Left colon (tissue), 2 donors: ENCODE measurements at regions not wholly inside any gene's neighbourhood (a gene's known extent, or its start where the extent isn't known, plus 50 kb on each side); places are given as distances from the start of the nearest gene placed in this dataset.

Experiments used
- ATAC-seq: fragments of 200-7000 bp; cut with Tn5 transposase; one replicate; pipeline ENCODE4 v1.9.1; 2020; ENCODE audit warnings: mild to moderate bottlenecking, moderate library complexity
- DNase-seq, 2 donors: peaks; one replicate each; pipeline ENCODE4 v3.0.0-alpha.2; 2020
- intact Hi-C, 2 donors: fragments of 100-400 bp; cut with DNase I in 1 of 2; cut with micrococcal nuclease in 1 of 2; formaldehyde crosslinking; loops; one replicate each; pipeline versions ENCODE4 v1.11.2 to v1.14.0; 2022; cut with DNase I, micrococcal nuclease
- donor health status: DM: no; HTN: no; CAD: no.
- donor health status: DM: yes; HTN: yes; CAD: no.

DNA sequence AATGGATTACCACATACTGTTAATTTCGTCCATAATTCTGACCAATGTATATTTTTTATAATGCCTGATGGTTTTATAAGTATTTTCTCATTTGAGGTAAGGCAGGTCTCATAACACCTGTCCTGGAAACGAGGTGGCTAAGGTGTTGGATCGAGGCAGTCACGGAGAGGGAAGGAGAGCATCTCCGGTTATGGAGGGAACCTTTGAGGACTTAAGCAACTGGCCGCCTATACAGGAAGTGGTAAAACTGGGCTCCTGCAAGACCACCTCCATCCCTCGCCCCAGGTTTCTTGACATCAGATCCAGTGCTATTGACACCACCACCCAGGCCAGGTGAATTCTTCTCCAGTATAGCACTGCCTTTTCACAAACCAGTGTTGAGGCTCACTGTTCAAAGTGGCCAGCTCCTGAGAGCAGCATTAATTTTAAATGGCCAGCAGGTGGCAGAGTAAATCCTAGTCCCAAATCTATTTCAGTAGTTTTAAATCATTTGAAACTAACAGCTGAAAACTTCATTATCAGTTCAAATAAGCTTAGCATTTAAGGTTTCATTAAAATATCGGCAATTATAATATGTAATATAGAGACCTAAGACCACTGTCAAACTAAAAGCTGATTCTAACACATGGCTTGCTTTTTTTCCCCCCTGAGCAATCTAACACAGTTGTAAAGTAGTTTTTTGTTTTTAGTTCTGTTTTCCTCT, 100.8 kb downstream of the PPM1A start:
- ATAC-seq (peak; percentile 59), DNase-seq (peak in 1 of 2 donors; percentile 16)
- intact Hi-C loops: loop anchor here in 1 of 2 donors (10.0 kb wide), 2 partner anchors 215 to 905 kb away; no protein-coding TSS in a partner anchor

DNA sequence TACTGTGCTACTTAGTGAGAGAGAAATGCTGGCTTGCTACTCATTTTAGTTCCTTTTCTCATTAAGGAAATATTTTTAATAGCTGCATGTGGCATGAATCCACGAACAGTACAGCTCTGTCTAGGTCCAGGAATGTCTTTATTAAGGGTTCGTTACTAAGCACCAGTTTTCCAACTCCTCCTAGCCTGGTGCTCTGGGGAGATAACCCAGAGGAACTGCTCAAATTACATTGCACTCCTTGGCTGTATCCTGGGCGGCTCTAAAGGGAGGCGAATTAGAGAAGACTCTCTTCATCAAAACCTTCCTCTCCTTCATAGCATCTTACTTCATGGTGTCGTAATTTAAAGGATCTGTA, 101.3 kb downstream of the PPM1A start:
- DNase-seq (no peak), ATAC-seq (no peak)
- intact Hi-C loops: loop anchor here in 1 of 2 donors (10.0 kb wide), 1 partner anchor 214 kb away; no protein-coding TSS in a partner anchor

DNA sequence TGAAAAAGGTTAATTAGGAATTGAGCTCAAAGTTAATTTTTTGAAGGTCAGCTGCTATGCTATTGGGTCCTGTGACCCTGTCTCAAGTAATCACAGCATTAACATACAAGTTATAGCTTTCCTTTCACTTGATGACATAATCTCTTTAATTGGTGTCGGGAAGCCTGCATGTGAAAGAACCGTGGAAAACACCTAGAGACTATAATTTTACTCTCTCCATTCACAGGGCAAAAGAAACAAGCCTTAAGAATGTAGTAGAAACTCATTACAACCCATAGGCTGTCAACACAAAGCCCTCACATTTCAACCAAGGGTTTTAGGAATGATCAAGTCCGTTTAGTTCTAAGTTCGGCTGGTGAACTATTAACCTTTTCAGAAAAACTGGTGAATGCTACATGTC, 104.4 kb downstream of the PPM1A start:
- ATAC-seq (no peak), DNase-seq (no peak)
- intact Hi-C loops: loop anchor here in 1 of 2 donors (10.0 kb wide), 1 partner anchor 211 kb away; no protein-coding TSS in a partner anchor

DNA sequence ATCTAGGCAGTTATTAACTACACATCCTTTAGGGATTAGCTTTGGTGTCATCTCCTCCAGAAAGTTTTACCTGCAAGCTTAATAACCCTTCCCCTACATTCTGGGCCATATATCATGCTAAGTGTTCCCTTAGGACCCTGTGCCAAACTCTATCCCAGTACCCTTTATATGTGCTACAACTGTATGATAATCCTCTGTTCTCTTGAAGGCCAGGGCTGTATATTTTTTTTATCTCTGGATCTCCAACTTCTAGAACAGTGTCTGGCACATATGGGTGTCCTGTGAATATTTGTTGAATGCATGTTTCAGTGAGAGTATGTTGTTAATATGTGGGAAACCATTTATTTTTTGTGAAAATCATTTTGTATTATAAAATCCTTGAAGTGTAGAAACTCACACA, 106.7 kb downstream of the PPM1A start:
- DNase-seq: no peak
- ATAC-seq: no peak
- intact Hi-C loops: loop anchor here in 1 of 2 donors (10.0 kb wide), 1 partner anchor 209 kb away; no protein-coding TSS in a partner anchor

DNA sequence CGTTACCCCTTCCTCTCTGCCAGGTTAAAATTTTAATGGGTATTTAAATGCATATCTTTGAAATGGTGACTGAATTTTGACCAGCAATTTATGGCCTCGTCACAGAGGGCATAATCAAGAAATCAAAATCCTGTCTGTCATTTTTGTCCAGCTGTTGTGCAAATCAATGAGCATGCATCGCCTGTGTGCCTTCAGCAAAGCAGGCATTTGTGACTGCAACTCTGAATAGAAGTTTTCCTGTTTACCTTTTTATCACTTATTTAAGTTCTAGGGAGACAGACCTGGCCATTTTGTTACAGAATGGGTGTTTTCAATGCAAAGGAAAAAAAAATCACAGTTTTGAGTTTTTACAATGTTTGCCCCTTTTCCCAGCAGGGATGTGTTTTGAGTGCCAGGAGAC, 107.4 kb downstream of the PPM1A start:
- intact Hi-C loops: loop anchor here in 1 of 2 donors (10.0 kb wide), 1 partner anchor 208 kb away; no protein-coding TSS in a partner anchor
- DNase-seq: no peak
- ATAC-seq: no peak

DNA sequence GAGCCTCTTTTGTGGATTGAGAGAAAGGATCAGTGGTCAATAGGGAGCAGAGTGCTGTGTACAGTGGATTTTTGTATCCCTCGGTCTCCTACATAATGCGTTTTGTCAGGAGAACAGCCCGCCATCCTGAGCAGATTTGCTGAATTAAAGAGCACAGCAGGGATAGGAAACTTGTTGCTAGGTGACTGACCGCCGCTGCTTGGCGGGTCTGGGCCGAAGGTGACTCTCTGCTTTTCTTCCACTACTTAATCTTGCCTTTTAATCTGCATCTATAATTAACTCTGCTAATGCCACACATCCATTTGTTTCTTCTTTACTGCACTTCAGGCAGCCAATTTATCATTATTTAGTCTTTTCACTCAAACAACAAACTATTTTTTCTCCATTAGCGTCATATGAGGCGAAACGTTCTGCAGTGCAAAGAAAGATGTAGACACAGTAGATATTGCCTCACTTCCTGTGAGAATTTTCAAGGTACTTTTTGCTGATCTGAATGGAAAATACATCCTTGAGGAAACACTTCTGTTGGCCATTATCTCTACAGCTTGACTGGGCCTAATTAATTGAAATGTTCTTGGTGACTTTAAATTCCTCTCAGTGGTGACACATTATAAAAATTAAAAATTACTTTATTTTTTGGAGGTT, 108.0 kb downstream of the PPM1A start:
- DNase-seq: no peak
- intact Hi-C loops: loop anchor here in 1 of 2 donors (10.0 kb wide), 1 partner anchor 208 kb away; no protein-coding TSS in a partner anchor
- no peak for ATAC-seq

DNA sequence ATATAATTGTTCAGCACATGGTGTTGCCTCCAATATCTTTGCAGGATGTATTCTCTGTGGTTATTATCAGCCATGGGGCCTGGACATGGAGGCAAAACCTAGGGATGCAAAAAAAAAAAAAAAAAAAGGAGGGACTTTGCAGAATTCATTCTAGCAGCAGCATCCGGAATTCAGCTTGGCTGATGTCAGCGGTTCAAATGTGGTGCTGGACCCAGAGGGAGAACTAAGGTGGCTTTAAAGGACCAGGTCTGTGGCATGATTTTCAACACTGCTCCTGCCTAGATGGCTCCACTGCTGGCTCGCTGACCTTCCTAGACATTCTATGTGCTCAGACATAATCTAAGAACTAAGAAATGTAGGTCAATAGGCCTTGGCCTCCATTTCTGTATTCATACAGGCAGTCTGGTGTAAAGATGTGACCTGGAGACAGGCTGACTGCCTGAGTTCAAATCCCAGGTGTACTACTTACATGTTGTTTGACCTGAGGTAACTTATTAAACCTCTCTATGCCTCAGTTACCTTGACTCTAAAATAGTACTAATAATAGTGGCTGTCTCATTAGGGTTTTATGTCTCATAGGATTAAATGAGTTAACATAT, 108.6 kb downstream of the PPM1A start:
- intact Hi-C loops: loop anchor here in 1 of 2 donors (10.0 kb wide), 1 partner anchor 207 kb away; no protein-coding TSS in a partner anchor
- ATAC-seq: no peak
- no peak for DNase-seq

DNA sequence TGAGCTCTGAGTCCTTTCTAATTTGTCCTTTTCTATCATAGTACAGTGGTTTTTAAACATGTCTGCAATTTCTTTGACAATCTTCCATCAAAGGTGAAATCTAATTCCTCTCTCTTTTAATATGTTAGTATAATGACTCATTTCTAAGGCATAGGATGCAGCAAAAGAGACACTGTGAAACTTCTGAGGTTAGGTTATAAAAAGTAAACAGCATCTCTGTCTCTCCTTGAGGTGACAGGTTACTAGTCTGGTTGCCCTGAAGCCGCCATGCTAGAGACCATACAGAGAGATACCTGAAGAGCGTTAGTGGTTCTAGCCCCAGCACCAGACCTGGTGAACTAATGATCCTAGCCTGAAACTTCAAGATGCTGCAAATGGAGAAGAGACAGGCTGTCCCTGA, 114.3 kb downstream of the PPM1A start:
- intact Hi-C loops: no loop called here
- ATAC-seq: no peak
- no peak for DNase-seq

DNA sequence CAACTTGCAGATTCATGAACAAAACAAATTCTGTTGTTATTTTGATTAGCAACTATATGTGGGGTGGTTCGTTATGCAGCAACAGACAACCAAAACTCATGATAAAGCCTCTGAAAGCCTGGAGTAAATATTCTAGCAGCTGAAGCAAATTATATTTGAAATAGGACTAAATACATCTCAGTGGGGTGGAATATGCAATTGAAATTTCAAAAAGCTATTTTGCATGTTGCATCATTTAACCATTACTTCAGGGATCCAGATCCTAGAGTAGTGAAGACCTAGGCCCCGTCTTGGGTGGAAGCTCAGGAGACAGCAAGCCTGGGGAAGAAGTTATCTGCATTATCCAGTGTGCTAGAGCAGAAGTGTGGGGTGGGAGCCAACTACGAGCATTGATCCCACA, 114.7 kb downstream of the PPM1A start:
- no peak for ATAC-seq
- intact Hi-C loops: no loop called here
- no peak for DNase-seq

DNA sequence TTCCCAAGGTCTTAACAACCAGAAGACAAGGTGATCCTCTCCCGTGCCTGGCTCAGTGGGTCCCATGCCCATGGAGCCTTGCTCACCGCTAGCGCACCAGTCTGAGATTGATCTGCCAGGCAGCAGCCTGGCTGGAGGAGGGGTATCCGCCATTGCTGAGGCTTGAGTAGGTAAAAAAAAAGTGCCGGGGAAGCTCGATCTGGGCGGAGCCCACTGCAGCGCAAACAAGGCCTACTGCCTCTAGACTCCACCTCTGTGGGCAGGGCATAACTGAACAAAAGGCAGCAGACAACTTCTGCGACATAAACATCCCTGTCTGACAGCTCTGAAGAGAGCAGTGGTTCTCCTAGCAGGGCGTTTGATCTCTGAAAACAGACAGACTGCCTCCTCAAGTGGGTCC, 104.0 kb downstream of the C14orf39 start:
- ATAC-seq: no peak

More for the DNA sequence above, 104.0 kb downstream of the C14orf39 start:
- intact Hi-C loops: no loop called here
- DNase-seq: no peak
